ENCODE measurements at regions not wholly inside any gene's neighbourhood (a gene's known extent, or its start where the extent isn't known, plus 50 kb on each side); places are given as distances from the start of the nearest gene placed in this dataset.
"Not testable (repeated sequence)": the region's sequence is repeated elsewhere in the genome, so short reads cannot be mapped to it uniquely, and the experiment has no call there.

GRCh38 chr1:87398641-87399040 is 70.0 kb downstream of the LMO4 start:
- DNase-seq (ENCODE audit: low spot score) = no peak
- intact Hi-C loops (cut with DNase I) = no loop called here

- intact Hi-C loops (cut with DNase I) = no loop called here
- no peak for DNase-seq (ENCODE audit: low spot score)
Observed at GRCh38 chr1:87399264-87399663, 70.6 kb downstream of the LMO4 start.

GRCh38 chr1:87399701-87400100 is 71.0 kb downstream of the LMO4 start:
- intact Hi-C loops (cut with DNase I) = no loop called here

GRCh38 chr1:87400813-87401212 is 72.1 kb downstream of the LMO4 start:
- intact Hi-C loops (cut with DNase I) = no loop called here
- no peak for DNase-seq (ENCODE audit: low spot score)

More at GRCh38 chr1:87399701-87400100, 71.0 kb downstream of the LMO4 start:
- no peak for DNase-seq (ENCODE audit: low spot score)

GRCh38 chr1:87402241-87403002 is 73.7 kb downstream of the LMO4 start:
- DNase-seq (ENCODE audit: low spot score) = no peak
- intact Hi-C loops (cut with DNase I) = no loop called here

GRCh38 chr1:87403061-87403820 is 74.6 kb downstream of the LMO4 start:
- DNase-seq (ENCODE audit: low spot score) = no peak
- intact Hi-C loops (cut with DNase I) = no loop called here

GRCh38 chr1:87404296-87404695 is 75.6 kb downstream of the LMO4 start:
- no peak for DNase-seq (ENCODE audit: low spot score)
- intact Hi-C loops (cut with DNase I) = no loop called here

- intact Hi-C loops (cut with DNase I) = no loop called here
- DNase-seq (ENCODE audit: low spot score) = no peak
Observed at GRCh38 chr1:87408665-87409248, 80.1 kb downstream of the LMO4 start.

GRCh38 chr1:87410776-87411480 is 82.2 kb downstream of the LMO4 start:
- intact Hi-C loops (cut with DNase I) = no loop called here
- no peak for DNase-seq (ENCODE audit: low spot score)

GRCh38 chr1:87413846-87414245 is 85.2 kb downstream of the LMO4 start:
- DNase-seq (ENCODE audit: low spot score); intact Hi-C loops (cut with DNase I): not testable (repeated sequence)

- intact Hi-C loops (cut with DNase I) = no loop called here
- DNase-seq (ENCODE audit: low spot score) = no peak
Observed at GRCh38 chr1:87418048-87418447, 89.4 kb downstream of the LMO4 start.

GRCh38 chr1:87421809-87422208 is 93.1 kb downstream of the LMO4 start:
- no peak for DNase-seq (ENCODE audit: low spot score)
- intact Hi-C loops (cut with DNase I) = no loop called here

- intact Hi-C loops (cut with DNase I) = no loop called here
- DNase-seq (ENCODE audit: low spot score) = no peak
Observed at GRCh38 chr1:87424541-87424940, 95.9 kb downstream of the LMO4 start.

- intact Hi-C loops (cut with DNase I) = no loop called here
- no peak for DNase-seq (ENCODE audit: low spot score)
Observed at GRCh38 chr1:87426463-87427249, 98.0 kb downstream of the LMO4 start.

- DNase-seq (ENCODE audit: low spot score) = no peak
- intact Hi-C loops (cut with DNase I) = no loop called here
Observed at GRCh38 chr1:87428367-87428766, 99.7 kb downstream of the LMO4 start.

GRCh38 chr1:87428883-87429282 is 100.2 kb downstream of the LMO4 start:
- no peak for DNase-seq (ENCODE audit: low spot score)
- intact Hi-C loops (cut with DNase I) = no loop called here

- intact Hi-C loops (cut with DNase I) = no loop called here
Observed at GRCh38 chr1:87432685-87433084, 104.0 kb downstream of the LMO4 start.

GRCh38 chr1:87433101-87433500 is 104.4 kb downstream of the LMO4 start:
- DNase-seq (ENCODE audit: low spot score); intact Hi-C loops (cut with DNase I): not testable (repeated sequence)

More at GRCh38 chr1:87432685-87433084, 104.0 kb downstream of the LMO4 start:
- DNase-seq (ENCODE audit: low spot score) = no peak

- intact Hi-C loops (cut with DNase I) = no loop called here
- DNase-seq (ENCODE audit: low spot score) = no peak
Observed at GRCh38 chr1:87435484-87435883, 106.8 kb downstream of the LMO4 start.
